ENCODE measurements at regions not wholly inside any gene's neighbourhood (a gene's known extent, or its start where the extent isn't known, plus 50 kb on each side); places are given as distances from the start of the nearest gene placed in this dataset.

DNA sequence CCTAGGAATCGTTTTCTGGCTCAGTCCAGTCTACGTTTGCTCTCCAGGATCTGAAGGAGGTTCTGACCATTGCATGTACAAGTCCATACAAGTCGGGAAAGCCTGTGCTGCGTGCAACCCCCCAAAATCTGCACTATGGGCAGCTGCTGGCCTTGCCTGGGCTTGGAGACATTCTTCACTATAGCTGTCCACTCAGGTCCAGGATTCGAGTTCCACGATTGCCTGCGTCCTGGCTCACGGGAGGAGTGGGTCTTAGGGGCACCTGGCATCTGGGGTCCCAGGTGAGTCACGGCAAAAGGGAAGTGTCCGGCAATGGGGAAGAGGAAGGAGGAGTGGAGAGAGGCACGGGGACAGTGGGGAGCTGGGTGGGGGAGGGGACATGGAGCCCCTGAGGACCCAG lies 563.0 kb downstream of the BRD1 start:
- TF ChIP-seq, protein P1, sequence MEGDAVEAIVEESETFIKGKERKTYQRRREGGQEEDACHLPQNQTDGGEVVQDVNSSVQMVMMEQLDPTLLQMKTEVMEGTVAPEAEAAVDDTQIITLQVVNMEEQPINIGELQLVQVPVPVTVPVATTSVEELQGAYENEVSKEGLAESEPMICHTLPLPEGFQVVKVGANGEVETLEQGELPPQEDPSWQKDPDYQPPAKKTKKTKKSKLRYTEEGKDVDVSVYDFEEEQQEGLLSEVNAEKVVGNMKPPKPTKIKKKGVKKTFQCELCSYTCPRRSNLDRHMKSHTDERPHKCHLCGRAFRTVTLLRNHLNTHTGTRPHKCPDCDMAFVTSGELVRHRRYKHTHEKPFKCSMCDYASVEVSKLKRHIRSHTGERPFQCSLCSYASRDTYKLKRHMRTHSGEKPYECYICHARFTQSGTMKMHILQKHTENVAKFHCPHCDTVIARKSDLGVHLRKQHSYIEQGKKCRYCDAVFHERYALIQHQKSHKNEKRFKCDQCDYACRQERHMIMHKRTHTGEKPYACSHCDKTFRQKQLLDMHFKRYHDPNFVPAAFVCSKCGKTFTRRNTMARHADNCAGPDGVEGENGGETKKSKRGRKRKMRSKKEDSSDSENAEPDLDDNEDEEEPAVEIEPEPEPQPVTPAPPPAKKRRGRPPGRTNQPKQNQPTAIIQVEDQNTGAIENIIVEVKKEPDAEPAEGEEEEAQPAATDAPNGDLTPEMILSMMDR (conservative IDR thresholded peaks at IDR 0.05; ENCODE audit: low read length) = no peak
- TF ChIP-seq EZH2phosphoT487 (IDR thresholded peaks at IDR 0.05; ENCODE audit: borderline replicate concordance) = no peak
